Naive thymus-derived CD8-positive, alpha-beta T cell (primary cell): ENCODE measurements at regions not wholly inside any gene's neighbourhood (a gene's known extent, or its start where the extent isn't known, plus 50 kb on each side); places are given as distances from the start of the nearest gene placed in this dataset.
"Not testable (repeated sequence)": the region's sequence is repeated elsewhere in the genome, so short reads cannot be mapped to it uniquely, and the experiment has no call there.

Source experiments
- ATAC-seq, 2 donors: fragments of 150-1000 bp; cut with Tn5 transposase in 1 of 2; sonication (Bioruptor Pico), chemical (Tn5 transposase) in 1 of 2; 1 replicate in 1 of 2; 2 replicates in 1 of 2; pipeline ENCODE4 v1.10.0; 2021; ENCODE audit warnings: mild to moderate bottlenecking in 2 of 2, moderate library complexity in 2 of 2
- POLR2A ChIA-PET: fragments of 350-600 bp; sonication (Branson Sonifier 250); formaldehyde crosslinking; loops from one replicate; lab custom pipeline; 2021; ENCODE audit warnings: antibody characterized with exemption; lab: Charles Lee
- DNase-seq, 10 donors: peaks; one replicate each; pipeline versions ENCODE4 v3.0.0 to v3.0.0-alpha.2; 2020 to 2022
- H3K27ac Mint-ChIP-seq, 10 donors: one replicate each; pipeline ENCODE4 v1.8.0; 2020 to 2022; ENCODE audit warnings: mild to moderate bottlenecking in 10 of 10, mixed read lengths in 10 of 10, moderate library complexity in 4 of 10, inconsistent platforms in 1 of 10
- H3K27me3 Mint-ChIP-seq, 5 donors: one replicate each; pipeline ENCODE4 v1.8.0; 2021 to 2022; ENCODE audit warnings: mixed read lengths in 5 of 5
- H3K36me3 Mint-ChIP-seq, 3 donors: one replicate each; pipeline ENCODE4 v1.8.0; 2020 to 2022; ENCODE audit warnings: mixed read lengths in 3 of 3, mild to moderate bottlenecking in 2 of 3, inconsistent platforms in 1 of 3
- H3K4me1 Mint-ChIP-seq, 4 donors: one replicate each; pipeline ENCODE4 v1.8.0; 2021 to 2022; ENCODE audit warnings: mixed read lengths in 4 of 4
- H3K4me3 Mint-ChIP-seq, 10 donors: one replicate each; pipeline ENCODE4 v1.8.0; 2020 to 2022; ENCODE audit warnings: mild to moderate bottlenecking in 10 of 10, mixed read lengths in 10 of 10, moderate library complexity in 6 of 10, inconsistent platforms in 1 of 10
- H3K9me3 Mint-ChIP-seq, 9 donors: one replicate each; pipeline ENCODE4 v1.8.0; 2020 to 2022; ENCODE audit warnings: mixed read lengths in 9 of 9, mild to moderate bottlenecking in 3 of 9, inconsistent platforms in 1 of 9, moderate library complexity in 1 of 9

DNA sequence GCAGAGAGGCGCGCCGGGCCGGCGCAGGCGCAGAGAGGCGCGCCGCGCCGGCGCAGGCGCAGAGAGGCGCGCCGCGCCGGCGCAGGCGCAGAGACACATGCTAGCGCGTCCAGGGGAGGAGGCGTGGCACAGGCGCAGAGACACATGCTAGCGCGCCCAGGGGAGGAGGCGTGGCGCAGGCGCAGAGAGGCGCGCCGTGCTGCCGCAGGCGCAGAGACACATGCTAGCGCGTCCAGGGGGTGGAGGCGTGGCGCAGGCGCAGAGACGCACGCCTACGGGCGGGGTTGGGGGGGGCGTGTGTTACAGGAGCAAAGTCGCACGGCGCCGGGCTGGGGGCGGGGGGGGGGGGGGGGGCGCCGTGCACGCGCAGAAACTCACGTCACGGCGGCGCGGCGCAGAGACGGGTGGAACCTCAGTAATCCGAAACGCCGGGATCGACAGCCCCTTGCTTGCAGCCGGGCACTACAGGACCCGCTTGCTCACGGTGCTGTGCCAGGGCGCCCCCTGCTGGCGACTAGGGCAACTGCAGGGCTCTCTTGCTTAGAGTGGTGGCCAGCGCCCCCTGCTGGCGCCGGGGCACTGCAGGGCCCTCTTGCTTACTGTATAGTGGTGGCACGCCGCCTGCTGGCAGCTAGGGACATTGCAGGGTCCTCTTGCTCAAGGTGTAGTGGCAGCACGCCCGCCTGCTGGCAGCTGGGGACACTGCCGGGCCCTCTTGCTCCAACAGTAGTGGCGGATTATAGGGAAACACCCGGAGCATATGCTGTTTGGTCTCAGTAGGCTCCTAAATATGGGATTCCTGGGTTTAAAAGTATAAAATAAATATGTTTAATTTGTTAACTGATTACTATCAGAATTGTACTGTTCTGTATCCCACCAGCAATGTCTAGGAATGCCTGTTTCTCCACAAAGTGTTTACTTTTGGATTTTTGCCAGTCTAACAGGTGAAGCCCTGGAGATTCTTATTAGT is 269.9 kb downstream of the OR4F29 start:
- H3K4me1 Mint-ChIP-seq, H3K4me3 Mint-ChIP-seq, H3K36me3 Mint-ChIP-seq, POLR2A ChIA-PET, H3K9me3 Mint-ChIP-seq, H3K27ac Mint-ChIP-seq, H3K27me3 Mint-ChIP-seq: not testable (repeated sequence)
- ATAC-seq (peak in 1 of 2 donors; percentile 42), DNase-seq (peak in 9 of 10 donors; percentile 32 to 79 (median 45))

DNA sequence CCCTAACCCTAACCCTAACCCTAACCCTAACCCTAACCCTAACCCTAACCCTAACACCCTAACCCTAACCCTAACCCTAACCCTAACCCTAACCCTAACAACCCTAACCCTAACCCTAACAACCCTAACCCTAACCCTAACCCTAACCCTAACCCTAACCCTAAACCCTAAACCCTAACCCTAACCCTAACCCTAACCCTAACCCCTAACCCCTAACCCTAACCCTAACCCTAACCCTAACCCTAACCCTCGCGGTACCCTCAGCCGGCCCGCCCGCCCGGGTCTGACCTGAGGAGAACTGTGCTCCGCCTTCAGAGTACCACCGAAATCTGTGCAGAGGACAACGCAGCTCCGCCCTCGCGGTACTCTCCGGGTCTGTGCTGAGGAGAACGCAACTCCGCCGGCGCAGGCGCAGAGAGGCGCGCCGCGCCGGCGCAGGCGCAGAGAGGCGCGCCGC is 270.7 kb downstream of the OR4F29 start:
- H3K36me3 Mint-ChIP-seq, H3K4me3 Mint-ChIP-seq, H3K4me1 Mint-ChIP-seq, ATAC-seq, H3K27ac Mint-ChIP-seq, H3K27me3 Mint-ChIP-seq, H3K9me3 Mint-ChIP-seq, POLR2A ChIA-PET: not testable (repeated sequence)
- peak in 1 of 10 donors; percentile 28 for DNase-seq

DNA sequence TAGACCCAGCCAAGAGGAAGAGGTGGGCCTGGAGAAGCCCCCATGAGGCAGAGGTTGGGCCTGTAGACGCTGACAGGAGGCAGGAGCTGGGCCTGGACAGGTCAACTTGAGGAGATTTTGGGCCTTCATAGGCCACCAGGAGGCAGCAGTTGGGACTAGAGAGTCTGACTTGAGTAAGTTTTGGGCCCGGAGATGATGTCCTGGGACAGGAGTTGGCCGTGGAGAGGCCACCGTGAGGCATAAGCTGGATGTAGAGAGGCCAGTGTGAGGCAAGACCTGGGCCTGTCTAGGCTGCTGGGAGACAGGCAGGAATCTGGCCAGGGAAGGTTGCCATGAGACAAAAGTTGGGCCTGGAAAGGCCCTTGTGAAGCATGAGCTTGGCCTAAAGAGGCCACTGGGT is 312.6 kb downstream of the OR4F29 start:
- DNase-seq, POLR2A ChIA-PET: not testable (repeated sequence)

DNA sequence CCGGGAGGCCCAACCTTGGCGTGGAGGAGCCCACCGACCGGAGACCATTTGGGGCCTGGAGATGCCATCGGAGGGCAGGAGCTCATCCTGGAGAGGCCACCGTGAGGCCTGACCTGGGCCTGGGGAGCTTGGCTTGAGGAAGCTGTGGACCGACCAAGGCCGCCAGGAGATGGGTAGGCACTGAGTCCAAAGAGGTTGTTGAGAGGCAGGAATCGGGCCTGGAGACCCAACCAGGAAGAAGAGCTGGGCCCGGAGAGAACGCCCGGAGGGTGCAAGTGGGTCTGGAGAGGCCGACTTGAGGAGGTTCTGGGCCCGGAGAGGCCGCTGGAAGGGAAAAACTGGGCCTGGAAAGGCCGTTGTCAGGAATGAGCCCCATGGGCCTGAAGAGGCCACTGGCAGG is 313.8 kb downstream of the OR4F29 start:
- H3K36me3 Mint-ChIP-seq, DNase-seq, H3K27me3 Mint-ChIP-seq, ATAC-seq, POLR2A ChIA-PET, H3K4me1 Mint-ChIP-seq, H3K27ac Mint-ChIP-seq, H3K4me3 Mint-ChIP-seq, H3K9me3 Mint-ChIP-seq: not testable (repeated sequence)

More for the DNA sequence above, 312.6 kb downstream of the OR4F29 start:
- not testable (repeated sequence) for H3K4me3 Mint-ChIP-seq, ATAC-seq, H3K27me3 Mint-ChIP-seq, H3K36me3 Mint-ChIP-seq, H3K9me3 Mint-ChIP-seq, H3K4me1 Mint-ChIP-seq
- H3K27ac Mint-ChIP-seq: peak overlapping the region in 2 of 10 donors; percentile 37 to 41

DNA sequence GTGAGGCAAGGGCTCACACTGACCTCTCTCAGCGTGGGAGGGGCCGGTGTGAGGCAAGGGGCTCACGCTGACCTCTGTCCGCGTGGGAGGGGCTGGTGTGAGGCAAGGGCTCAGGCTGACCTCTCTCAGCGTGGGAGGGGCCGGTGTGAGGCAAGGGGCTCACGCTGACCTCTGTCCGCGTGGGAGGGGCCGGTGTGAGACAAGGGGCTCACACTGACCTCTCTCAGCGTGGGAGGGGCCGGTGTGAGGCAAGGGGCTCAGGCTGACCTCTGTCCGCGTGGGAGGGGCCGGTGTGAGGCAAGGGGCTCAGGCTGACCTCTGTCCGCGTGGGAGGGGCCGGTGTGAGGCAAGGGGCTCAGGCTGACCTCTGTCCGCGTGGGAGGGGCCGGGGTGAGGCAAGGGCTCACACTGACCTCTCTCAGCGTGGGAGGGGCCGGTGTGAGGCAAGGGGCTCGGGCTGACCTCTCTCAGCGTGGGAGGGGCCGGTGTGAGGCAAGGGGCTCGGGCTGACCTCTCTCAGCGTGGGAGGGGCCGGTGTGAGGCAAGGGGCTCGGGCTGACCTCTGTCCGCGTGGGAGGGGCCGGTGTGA is 315.0 kb downstream of the OR4F29 start:
- H3K27me3 Mint-ChIP-seq, H3K4me3 Mint-ChIP-seq, H3K36me3 Mint-ChIP-seq, H3K9me3 Mint-ChIP-seq, POLR2A ChIA-PET, H3K4me1 Mint-ChIP-seq, DNase-seq, H3K27ac Mint-ChIP-seq, ATAC-seq: not testable (repeated sequence)

DNA sequence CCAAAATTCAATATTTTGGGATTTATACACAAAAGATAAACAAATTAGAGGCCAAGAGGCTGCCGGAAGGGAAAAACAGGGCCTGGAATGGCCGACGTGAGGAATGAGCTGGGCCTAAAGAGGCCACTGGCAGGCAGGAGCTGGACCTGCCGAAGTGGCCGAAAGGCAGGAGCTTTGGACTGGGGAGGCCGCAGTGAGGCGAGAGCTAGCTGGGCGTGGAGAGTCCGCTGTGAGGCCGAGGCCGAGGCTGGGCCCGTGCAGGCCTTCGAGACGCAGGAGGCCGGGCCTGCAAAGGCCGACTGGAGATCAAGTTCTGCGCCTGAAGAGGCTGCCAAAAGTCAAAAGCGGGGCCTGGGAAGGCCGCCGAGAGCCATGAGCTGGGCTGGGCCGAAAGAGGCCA is 316.5 kb downstream of the OR4F29 start:
- POLR2A ChIA-PET, ATAC-seq, H3K27ac Mint-ChIP-seq, H3K36me3 Mint-ChIP-seq, H3K4me1 Mint-ChIP-seq, H3K4me3 Mint-ChIP-seq, H3K9me3 Mint-ChIP-seq, H3K27me3 Mint-ChIP-seq: not testable (repeated sequence)
- peak in 1 of 10 donors; percentile 31 for DNase-seq

DNA sequence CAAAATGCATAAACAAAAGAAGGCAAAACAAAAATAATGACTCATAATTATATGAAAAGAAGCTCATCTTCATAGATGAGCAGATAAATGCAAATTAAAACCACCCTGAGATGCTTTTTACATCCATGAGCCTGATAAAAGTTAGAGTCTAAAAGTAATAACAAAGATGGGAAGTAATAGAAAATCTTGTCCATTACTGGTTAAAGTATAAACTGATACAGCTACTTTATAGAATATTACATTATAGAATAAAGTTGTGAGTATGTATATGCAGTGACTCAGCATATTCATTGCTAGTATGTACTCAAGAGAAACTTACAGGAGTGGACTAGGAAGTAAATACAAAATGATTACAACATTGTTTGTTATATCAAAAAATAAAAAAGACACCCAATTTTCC is 333.0 kb downstream of the OR4F29 start:
- H3K4me3 Mint-ChIP-seq, H3K4me1 Mint-ChIP-seq, ATAC-seq, DNase-seq, H3K9me3 Mint-ChIP-seq, POLR2A ChIA-PET, H3K36me3 Mint-ChIP-seq, H3K27ac Mint-ChIP-seq, H3K27me3 Mint-ChIP-seq: not testable (repeated sequence)

DNA sequence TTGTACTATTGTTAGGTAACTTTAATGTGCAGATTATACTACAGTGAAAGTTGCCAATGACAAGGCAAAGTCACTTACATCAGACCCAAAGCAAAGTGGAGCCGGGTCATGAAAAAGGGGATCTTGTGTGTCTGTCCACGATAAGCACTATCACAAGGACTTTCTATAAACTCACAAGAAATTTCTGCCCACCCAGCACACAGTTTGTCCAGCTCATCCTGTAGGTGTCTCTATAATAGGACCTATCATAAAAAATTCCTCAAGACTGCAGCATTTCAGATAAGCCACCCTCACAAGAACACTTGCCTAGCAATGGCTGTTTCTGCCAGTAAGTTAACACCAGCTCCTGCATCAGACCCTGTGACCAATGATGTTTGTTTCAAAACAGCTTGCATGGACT is 335.9 kb downstream of the OR4F29 start:
- H3K36me3 Mint-ChIP-seq, H3K27ac Mint-ChIP-seq, H3K4me3 Mint-ChIP-seq, H3K9me3 Mint-ChIP-seq, H3K27me3 Mint-ChIP-seq, ATAC-seq, POLR2A ChIA-PET, H3K4me1 Mint-ChIP-seq, DNase-seq: not testable (repeated sequence)

DNA sequence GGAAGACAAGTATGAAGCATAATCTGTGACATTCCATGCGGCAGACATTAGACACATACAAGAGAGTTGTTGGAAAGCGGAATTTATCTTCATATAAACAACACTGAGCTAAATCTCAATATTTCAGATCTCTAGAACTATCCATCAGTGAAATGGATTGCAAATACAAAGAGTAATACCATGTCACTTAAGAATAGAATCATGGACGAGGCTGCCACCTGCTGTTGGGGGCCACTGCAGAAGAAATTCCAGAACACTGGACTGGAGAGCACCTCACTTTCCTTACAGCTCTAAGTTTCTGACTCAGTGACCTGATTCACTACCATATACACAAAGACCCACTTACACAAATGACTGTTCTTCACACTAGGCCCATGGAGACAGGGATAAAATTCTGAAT is 346.7 kb downstream of the OR4F29 start:
- ATAC-seq, H3K27me3 Mint-ChIP-seq, H3K9me3 Mint-ChIP-seq, H3K27ac Mint-ChIP-seq, H3K4me1 Mint-ChIP-seq, H3K36me3 Mint-ChIP-seq, DNase-seq, POLR2A ChIA-PET, H3K4me3 Mint-ChIP-seq: not testable (repeated sequence)

DNA sequence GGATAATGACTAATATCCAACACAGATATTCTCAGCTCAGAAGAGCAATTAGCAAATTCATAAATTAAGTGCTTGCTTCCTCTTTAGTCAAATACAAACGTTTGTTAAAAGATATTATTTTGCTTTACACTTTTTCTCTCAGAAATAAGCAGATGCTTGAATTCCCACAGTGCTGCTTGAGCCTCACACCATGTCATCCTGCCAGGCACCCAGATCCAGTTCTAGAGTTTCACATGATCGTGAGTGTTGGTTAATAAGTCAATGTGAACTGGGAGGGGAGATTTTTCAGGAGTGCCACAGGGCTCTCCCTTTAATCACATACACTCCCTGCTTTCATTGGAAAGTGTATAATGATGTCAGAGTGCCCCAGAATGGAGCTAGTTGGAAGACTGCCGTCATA is 352.0 kb downstream of the OR4F29 start:
- H3K4me1 Mint-ChIP-seq, DNase-seq, POLR2A ChIA-PET, H3K36me3 Mint-ChIP-seq, H3K9me3 Mint-ChIP-seq, ATAC-seq, H3K4me3 Mint-ChIP-seq, H3K27ac Mint-ChIP-seq, H3K27me3 Mint-ChIP-seq: not testable (repeated sequence)

DNA sequence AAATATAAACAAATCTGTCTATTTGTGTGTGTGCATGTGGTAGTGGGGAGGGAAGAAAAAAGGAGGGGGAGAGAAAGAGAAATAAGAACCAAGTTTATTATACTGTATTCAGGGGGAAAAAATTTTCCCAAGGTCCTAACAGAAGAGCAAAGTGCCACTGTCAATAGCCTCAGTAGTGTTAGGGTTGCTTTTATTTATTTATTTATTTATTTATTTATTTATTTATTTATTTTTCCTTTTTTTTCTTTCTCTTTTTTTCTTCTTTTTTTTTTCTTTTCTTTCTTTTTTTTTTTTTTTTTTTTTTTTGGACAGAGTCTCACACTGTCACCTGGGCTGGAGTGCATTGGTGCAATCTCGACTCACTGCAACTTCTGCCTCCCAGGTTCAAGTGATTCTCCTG is 352.7 kb downstream of the OR4F29 start:
- H3K36me3 Mint-ChIP-seq, POLR2A ChIA-PET, DNase-seq, H3K9me3 Mint-ChIP-seq, ATAC-seq, H3K27ac Mint-ChIP-seq, H3K4me1 Mint-ChIP-seq, H3K27me3 Mint-ChIP-seq, H3K4me3 Mint-ChIP-seq: not testable (repeated sequence)

DNA sequence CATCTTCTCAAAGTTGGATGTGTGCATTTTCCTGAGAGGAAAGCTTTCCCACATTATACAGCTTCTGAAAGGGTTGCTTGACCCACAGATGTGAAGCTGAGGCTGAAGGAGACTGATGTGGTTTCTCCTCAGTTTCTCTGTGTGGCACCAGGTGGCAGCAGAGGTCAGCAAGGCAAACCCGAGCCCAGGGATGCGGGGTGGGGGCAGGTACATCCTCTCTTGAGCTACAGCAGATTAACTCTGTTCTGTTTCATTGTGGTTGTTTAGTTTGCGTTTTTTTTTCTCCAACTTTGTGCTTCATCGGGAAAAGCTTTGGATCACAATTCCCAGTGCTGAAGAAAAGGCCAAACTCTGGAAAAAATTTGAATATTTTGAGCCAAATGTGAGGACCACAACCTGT is 360.2 kb downstream of the OR4F29 start:
- POLR2A ChIA-PET, ATAC-seq, H3K9me3 Mint-ChIP-seq, H3K27ac Mint-ChIP-seq, H3K27me3 Mint-ChIP-seq, H3K36me3 Mint-ChIP-seq, H3K4me1 Mint-ChIP-seq, DNase-seq, H3K4me3 Mint-ChIP-seq: not testable (repeated sequence)

DNA sequence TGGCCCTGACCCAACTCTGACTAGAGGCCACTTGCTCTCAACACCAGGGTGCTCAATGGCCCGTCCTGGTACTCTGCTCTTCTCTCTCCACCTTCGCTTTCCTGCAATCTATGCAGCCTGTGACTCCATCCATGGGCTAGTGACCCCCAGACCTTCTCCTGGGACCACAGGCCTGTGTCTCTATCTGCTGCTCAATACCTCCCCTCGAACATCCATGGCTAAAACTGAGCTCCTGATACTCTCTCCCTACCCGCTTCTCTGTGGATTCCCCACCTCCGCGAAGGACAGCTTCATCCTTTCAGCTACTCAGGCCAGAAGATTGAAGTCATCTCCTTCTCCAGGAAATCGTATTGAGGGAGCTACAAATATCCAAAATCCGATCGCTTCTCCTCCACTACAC is 363.4 kb downstream of the OR4F29 start:
- H3K9me3 Mint-ChIP-seq, ATAC-seq, H3K4me3 Mint-ChIP-seq, H3K36me3 Mint-ChIP-seq, H3K27ac Mint-ChIP-seq, POLR2A ChIA-PET, H3K4me1 Mint-ChIP-seq: not testable (repeated sequence)
- peaks cover 0 to 10% (median 0%) of the 10 kb centered on the region in 5 donors for H3K27me3 Mint-ChIP-seq
- DNase-seq: peak in 1 of 10 donors; percentile 11
